OCI-LY1 (cell line): ENCODE measurements at regions not wholly inside any gene's neighbourhood (a gene's known extent, or its start where the extent isn't known, plus 50 kb on each side); places are given as distances from the start of the nearest gene placed in this dataset.

Experiments used
- EZH2 ChIP-seq: fragments of 200-600 bp; sonication (generic), shearing (Covaris generic); IDR thresholded peaks from 2 replicates; pipeline ENCODE4 v1.8.0; 2017; ENCODE audit warnings: borderline replicate concordance, mixed run types, mild to moderate bottlenecking, antibody characterized with exemption, low read length, moderate library complexity, mixed read lengths
- TF ChIP-seq, protein P1 (sequence below): fragments of 200-600 bp; sonication (generic), shearing (Covaris generic); IDR thresholded peaks from 2 replicates; pipeline ENCODE4 v1.5.1; 2017; ENCODE audit warnings: mild to moderate bottlenecking, antibody characterized with exemption, low read length, moderate library complexity, mixed read lengths

DNA sequence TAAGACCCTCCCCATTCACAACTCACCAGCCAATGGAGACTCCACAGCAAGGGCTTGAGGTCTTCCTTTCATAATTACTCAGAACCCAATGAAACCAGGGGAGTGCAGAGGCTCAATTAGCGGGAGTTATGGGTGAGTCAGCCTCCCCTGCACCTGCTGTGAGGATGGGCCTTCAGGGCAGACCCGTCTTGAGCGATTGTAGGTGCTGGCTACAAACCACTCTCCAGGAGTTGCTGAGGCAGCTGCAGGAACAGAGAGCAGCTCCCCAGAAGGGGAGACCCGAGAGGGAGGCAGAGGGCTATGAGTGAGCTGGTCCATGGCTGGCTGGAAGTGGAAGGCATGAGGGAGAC lies 58.5 kb upstream of the SORCS3 start:
- TF ChIP-seq, protein P1, sequence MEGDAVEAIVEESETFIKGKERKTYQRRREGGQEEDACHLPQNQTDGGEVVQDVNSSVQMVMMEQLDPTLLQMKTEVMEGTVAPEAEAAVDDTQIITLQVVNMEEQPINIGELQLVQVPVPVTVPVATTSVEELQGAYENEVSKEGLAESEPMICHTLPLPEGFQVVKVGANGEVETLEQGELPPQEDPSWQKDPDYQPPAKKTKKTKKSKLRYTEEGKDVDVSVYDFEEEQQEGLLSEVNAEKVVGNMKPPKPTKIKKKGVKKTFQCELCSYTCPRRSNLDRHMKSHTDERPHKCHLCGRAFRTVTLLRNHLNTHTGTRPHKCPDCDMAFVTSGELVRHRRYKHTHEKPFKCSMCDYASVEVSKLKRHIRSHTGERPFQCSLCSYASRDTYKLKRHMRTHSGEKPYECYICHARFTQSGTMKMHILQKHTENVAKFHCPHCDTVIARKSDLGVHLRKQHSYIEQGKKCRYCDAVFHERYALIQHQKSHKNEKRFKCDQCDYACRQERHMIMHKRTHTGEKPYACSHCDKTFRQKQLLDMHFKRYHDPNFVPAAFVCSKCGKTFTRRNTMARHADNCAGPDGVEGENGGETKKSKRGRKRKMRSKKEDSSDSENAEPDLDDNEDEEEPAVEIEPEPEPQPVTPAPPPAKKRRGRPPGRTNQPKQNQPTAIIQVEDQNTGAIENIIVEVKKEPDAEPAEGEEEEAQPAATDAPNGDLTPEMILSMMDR: no peak
- TF ChIP-seq EZH2: no peak
